ENCODE measurements at regions not wholly inside any gene's neighbourhood (a gene's known extent, or its start where the extent isn't known, plus 50 kb on each side); places are given as distances from the start of the nearest gene placed in this dataset.
"Not testable (repeated sequence)": the region's sequence is repeated elsewhere in the genome, so short reads cannot be mapped to it uniquely, and the experiment has no call there.

- no peak for DNase-seq (ENCODE audit: low spot score)
Measured at GRCh38 chr12:61291647-61292046, 968.6 kb upstream of the USP15 start.

GRCh38 chr12:61294011-61294410, 966.2 kb upstream of the USP15 start:
- not testable (repeated sequence) for DNase-seq (ENCODE audit: low spot score)

DNA sequence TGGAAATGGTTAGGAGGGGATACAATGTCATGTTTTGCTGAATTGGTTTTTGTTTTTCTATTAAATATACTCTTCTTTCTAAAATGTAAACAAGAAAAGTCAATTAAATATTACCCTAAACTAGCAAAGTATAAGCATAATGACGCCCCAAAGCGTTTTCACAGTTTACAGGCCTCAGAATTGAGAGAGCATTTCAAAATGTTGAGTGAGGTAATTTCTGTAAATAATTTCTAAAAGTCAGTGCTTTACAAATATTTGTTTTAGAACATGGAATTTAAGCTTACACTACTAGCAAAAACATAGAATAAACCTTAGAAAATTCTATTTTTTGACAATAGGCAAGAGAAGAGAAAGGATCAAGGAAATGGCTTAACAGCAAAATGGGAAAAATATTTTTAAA, 958.4 kb upstream of the USP15 start:
- no peak for DNase-seq (ENCODE audit: low spot score)

- DNase-seq (ENCODE audit: low spot score): no peak
Measured at GRCh38 chr12:61302282-61302681, 957.9 kb upstream of the USP15 start.

- DNase-seq (ENCODE audit: low spot score): no peak
Measured at GRCh38 chr12:61308220-61308619, 952.0 kb upstream of the USP15 start.

- DNase-seq (ENCODE audit: low spot score): no peak
Measured at GRCh38 chr12:61311413-61311812, 948.8 kb upstream of the USP15 start.

DNA sequence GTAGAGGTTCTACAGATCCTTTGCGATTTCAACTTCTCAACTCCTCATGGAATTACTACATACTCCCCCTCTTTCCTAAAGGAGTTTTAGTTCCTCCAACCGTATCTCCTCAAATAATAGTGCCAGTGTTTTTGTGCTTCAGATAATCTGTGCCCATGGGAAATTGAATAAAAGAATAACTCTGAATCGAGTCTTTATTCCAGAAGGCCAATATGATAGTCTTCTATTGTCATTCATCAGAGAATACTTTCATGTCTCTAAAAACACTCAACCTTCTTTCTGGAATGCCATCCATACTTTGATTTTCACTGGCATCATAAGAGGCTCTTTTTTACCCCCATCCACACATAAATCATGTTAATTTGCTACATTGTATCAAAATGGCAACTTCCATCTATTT, 911.3 kb upstream of the USP15 start:
- no peak for DNase-seq (ENCODE audit: low spot score)

DNA sequence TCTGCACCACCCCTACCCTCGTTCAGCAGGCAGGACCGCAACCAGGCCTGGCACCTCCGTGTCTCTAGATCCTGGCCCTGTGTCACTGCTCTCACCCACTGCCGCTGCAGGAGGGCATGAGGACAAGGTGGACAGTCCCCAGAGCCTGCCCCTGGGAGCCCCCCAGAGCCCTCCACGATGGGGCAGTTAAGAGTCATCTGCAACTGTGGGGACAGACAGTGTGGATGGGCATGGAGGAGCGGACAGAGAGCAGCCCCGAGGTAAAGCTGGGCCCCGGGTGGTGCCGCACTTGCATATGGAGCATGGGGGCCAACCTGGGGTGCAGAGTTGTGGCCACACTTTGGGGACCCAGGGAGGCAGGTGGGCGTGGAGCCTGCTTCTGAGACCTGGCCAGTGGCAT, 905.1 kb upstream of the USP15 start:
- no peak for DNase-seq (ENCODE audit: low spot score)

DNA sequence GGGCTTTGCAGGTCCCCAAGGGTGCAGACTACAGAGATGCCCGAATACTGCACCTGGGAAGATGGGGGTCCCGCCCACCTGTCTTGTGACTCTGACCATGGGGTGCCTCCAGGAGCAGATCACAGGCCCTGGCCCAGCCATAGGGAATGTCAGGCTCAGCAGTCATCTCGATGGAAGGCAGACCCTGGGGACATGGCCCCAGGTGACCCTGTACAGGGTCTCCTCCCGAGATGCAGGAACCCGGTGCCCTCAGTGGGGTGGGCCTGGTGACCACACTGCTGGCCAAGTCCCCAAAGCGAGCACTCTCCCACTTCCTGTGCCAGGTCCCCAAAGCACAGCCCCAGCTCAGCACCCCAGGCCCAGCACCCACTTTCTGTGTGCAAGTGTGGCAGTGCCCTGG, 903.7 kb upstream of the USP15 start:
- no peak for DNase-seq (ENCODE audit: low spot score)

GRCh38 chr12:61357496-61357895, 902.7 kb upstream of the USP15 start:
- DNase-seq (ENCODE audit: low spot score): no peak

DNA sequence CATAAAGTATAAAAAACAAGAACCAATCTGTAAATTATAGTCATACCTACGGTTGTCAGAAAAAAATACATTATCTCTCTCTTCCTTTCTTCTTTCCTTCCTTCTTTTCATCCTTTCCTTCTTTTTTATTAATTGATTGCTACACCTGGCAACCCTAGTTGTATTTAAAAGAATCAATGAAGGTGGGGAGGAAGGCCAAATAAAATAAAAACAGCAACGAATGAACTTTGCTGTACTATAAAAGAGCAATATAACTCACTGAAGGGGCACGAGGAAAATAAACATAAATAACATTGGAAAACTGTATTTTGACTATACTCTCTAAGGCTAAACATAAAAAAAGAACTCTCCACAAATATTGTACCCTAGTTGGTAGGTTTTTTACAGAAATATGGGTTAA, 898.2 kb upstream of the USP15 start:
- DNase-seq (ENCODE audit: low spot score): no peak

GRCh38 chr12:61365001-61365400, 895.2 kb upstream of the USP15 start:
- no peak for DNase-seq (ENCODE audit: low spot score)

- DNase-seq (ENCODE audit: low spot score): no peak
Measured at GRCh38 chr12:61367281-61367785, 892.9 kb upstream of the USP15 start.

- no peak for DNase-seq (ENCODE audit: low spot score)
Measured at GRCh38 chr12:61369241-61369910, 890.8 kb upstream of the USP15 start.

- DNase-seq (ENCODE audit: low spot score): no peak
Measured at GRCh38 chr12:61384511-61384910, 875.7 kb upstream of the USP15 start.

DNA sequence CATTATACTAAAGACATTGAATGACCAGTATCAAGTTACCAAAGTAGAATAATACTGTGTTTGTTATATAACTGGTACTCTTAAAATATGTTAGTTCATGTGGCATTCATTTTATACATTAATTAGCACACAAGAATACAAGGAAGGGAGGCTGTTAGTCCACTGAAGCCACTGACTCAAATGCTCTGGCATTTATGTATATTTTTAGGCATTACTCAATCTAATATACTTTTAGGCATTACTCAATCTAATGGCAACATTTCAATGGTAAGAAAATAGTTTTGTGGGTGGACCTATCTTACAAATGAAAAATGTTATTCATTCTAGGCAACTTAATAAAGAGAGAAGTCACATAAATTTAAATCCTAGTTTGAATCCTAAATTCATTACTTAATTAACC, 874.4 kb upstream of the USP15 start:
- no peak for DNase-seq (ENCODE audit: low spot score)

GRCh38 chr12:61397668-61398067, 862.5 kb upstream of the USP15 start:
- DNase-seq (ENCODE audit: low spot score): no peak

- DNase-seq (ENCODE audit: low spot score): no peak
Measured at GRCh38 chr12:61412201-61412600, 848.0 kb upstream of the USP15 start.

DNA sequence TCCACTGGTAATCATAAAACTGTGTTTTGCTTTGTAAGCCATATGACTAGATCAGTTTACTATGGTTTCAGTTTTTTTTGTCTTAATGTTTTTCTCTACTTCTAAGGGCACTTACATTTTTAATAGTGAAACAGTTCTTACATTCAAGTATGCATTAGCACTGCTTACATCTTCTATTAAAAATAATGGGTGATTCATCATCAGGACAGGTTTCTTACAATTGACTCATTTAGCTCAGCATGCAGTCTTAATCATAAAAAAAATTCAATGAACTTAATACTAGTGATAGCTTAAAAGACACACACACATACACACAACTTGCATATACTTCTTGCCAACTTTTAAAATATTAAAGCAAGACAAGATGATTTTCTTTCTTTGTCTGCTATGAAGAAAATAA, 845.7 kb upstream of the USP15 start:
- no peak for DNase-seq (ENCODE audit: low spot score)

DNA sequence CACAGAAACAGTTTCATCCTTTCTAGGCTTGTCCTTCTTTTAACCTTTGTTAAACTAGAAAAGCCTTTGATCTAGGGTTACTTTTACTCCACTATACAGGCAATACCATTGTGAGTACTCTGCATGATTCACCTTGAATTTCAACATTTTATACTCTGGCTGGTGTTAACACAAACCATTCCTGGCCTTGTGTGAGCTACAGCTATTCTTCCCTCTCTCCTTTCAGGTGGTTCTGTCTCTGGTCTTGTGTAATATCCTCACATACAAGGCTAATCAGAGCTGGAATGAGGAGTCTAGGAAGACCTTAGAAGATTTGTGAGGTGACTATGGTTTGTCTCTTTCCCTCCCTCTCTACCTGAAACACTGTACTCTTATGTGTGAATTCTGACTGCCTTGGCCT, 837.4 kb upstream of the USP15 start:
- DNase-seq (ENCODE audit: low spot score): no peak

DNA sequence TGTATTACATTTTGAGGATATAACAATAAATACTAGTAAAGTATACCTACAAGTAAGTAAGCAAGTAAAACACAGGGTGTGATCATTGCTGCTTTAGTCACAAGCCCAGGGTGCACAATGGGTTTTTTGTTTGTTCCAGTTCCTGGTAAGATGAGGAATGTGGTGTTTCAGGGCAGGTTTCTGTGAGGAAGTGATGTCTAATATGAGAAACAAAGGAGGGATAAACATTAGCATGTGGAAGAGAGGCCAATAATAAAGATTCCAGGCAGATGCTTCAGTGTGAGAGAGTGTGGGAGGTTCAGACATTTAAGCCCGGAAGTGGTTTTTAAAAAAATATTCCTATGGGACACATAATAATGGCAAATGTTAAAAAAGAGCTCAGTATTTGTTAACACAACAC, 808.1 kb upstream of the USP15 start:
- DNase-seq (ENCODE audit: low spot score): no peak

GRCh38 chr12:61487728-61488127, 772.5 kb upstream of the USP15 start:
- no peak for DNase-seq (ENCODE audit: low spot score)

- DNase-seq (ENCODE audit: low spot score): no peak
Measured at GRCh38 chr12:61490526-61491498, 769.4 kb upstream of the USP15 start.

Data from CD4-positive, alpha-beta T cell treated with Interleukin-2 at 100 ng/mL for 4 hours (primary cell).